ENCODE measurements at regions not wholly inside any gene's neighbourhood (a gene's known extent, or its start where the extent isn't known, plus 50 kb on each side); places are given as distances from the start of the nearest gene placed in this dataset.
"Not testable (repeated sequence)": the region's sequence is repeated elsewhere in the genome, so short reads cannot be mapped to it uniquely, and the experiment has no call there.

GRCh38 chr15:38002883-38003477 is 68.5 kb downstream of the TMCO5A start:
- peak; percentile 16 to 51 for DNase-seq

- no peak for DNase-seq
Observed at GRCh38 chr15:38004218-38004861, 69.9 kb downstream of the TMCO5A start.

GRCh38 chr15:38005953-38006808 is 71.7 kb downstream of the TMCO5A start:
- DNase-seq: peak in 1 of 2 donors; percentile 18

- DNase-seq: no peak
Observed at GRCh38 chr15:38010395-38010794, 76.0 kb downstream of the TMCO5A start.

GRCh38 chr15:38012894-38013293 is 78.5 kb downstream of the TMCO5A start:
- DNase-seq: no peak

GRCh38 chr15:38017721-38018120 is 83.3 kb downstream of the TMCO5A start:
- DNase-seq: peak in 1 of 2 donors; percentile 56

- no peak for DNase-seq
Observed at GRCh38 chr15:38019066-38019465, 84.6 kb downstream of the TMCO5A start.

GRCh38 chr15:38021259-38021658 is 86.8 kb downstream of the TMCO5A start:
- no peak for DNase-seq

GRCh38 chr15:38024293-38025091 is 90.1 kb downstream of the TMCO5A start:
- no peak for DNase-seq

GRCh38 chr15:38025656-38026055 is 91.2 kb downstream of the TMCO5A start:
- not testable (repeated sequence) for DNase-seq

GRCh38 chr15:38028869-38029268 is 94.4 kb downstream of the TMCO5A start:
- no peak for DNase-seq

- no peak for DNase-seq
Observed at GRCh38 chr15:38029736-38030135, 95.3 kb downstream of the TMCO5A start.

GRCh38 chr15:38030609-38031008 is 96.2 kb downstream of the TMCO5A start:
- no peak for DNase-seq

- no peak for DNase-seq
Observed at GRCh38 chr15:38035701-38036100, 101.3 kb downstream of the TMCO5A start.

GRCh38 chr15:38036790-38037338 is 102.4 kb downstream of the TMCO5A start:
- no peak for DNase-seq

- no peak for DNase-seq
Observed at GRCh38 chr15:38038659-38039442, 104.4 kb downstream of the TMCO5A start.

GRCh38 chr15:38040615-38041014 is 106.2 kb downstream of the TMCO5A start:
- DNase-seq: no peak

- DNase-seq: no peak
Observed at GRCh38 chr15:38041576-38041975, 107.1 kb downstream of the TMCO5A start.

GRCh38 chr15:38042211-38042610 is 107.8 kb downstream of the TMCO5A start:
- no peak for DNase-seq

GRCh38 chr15:38042707-38043445 is 108.4 kb downstream of the TMCO5A start:
- peak in 1 of 2 donors; percentile 3 for DNase-seq
